Jurkat, Clone E6-1 (cell line): ENCODE measurements at regions not wholly inside any gene's neighbourhood (a gene's known extent, or its start where the extent isn't known, plus 50 kb on each side); places are given as distances from the start of the nearest gene placed in this dataset.
A peak's percentile ranks its signal among the peaks of the same experiment; 100 is the strongest.
"Not testable (repeated sequence)": the region's sequence is repeated elsewhere in the genome, so short reads cannot be mapped to it uniquely, and the experiment has no call there.

Source experiments
- DNase-seq: peaks from one replicate; pipeline ENCODE4 v3.0.0-alpha.2; 2011; ENCODE audit warnings: low read depth, low spot score
- H3K4me3 ChIP-seq: 2 replicates; pipeline ENCODE4 v1.5.1; 2011; ENCODE audit warnings: mild to moderate bottlenecking, low read length, control low read depth, moderate library complexity

- no peak for DNase-seq
- H3K4me3 ChIP-seq = no peak overlapping the region
Measured at GRCh38 chr9:25472681-25473080, 205.6 kb downstream of the TUSC1 start.

- DNase-seq = no peak
Measured at GRCh38 chr9:25472085-25472607, 206.1 kb downstream of the TUSC1 start.

GRCh38 chr9:25461416-25461815 is 216.8 kb downstream of the TUSC1 start:
- no peak overlapping the region for H3K4me3 ChIP-seq
- no peak for DNase-seq

More at GRCh38 chr9:25472085-25472607, 206.1 kb downstream of the TUSC1 start:
- H3K4me3 ChIP-seq = no peak overlapping the region

- no peak for DNase-seq
- H3K4me3 ChIP-seq = no peak overlapping the region
Measured at GRCh38 chr9:25453875-25454274, 224.4 kb downstream of the TUSC1 start.

GRCh38 chr9:25449503-25449902 is 228.7 kb downstream of the TUSC1 start:
- H3K4me3 ChIP-seq = no peak overlapping the region
- no peak for DNase-seq

- not testable (repeated sequence) for H3K4me3 ChIP-seq, DNase-seq
Measured at GRCh38 chr9:25445721-25446120, 232.5 kb downstream of the TUSC1 start.

- no peak overlapping the region for H3K4me3 ChIP-seq
- no peak for DNase-seq
Measured at GRCh38 chr9:25442526-25442925, 235.7 kb downstream of the TUSC1 start.

GRCh38 chr9:25427898-25428297 is 250.3 kb downstream of the TUSC1 start:
- no peak for DNase-seq
- H3K4me3 ChIP-seq = no peak overlapping the region

GRCh38 chr9:25427290-25427689 is 251.0 kb downstream of the TUSC1 start:
- no peak overlapping the region for H3K4me3 ChIP-seq
- DNase-seq = no peak

- no peak for DNase-seq
- no peak overlapping the region for H3K4me3 ChIP-seq
Measured at GRCh38 chr9:25421560-25421959, 256.7 kb downstream of the TUSC1 start.

GRCh38 chr9:25418974-25419373 is 259.3 kb downstream of the TUSC1 start:
- no peak for DNase-seq
- no peak overlapping the region for H3K4me3 ChIP-seq

GRCh38 chr9:25415718-25416117 is 262.5 kb downstream of the TUSC1 start:
- no peak for DNase-seq
- H3K4me3 ChIP-seq = no peak overlapping the region

GRCh38 chr9:25412646-25413045 is 265.6 kb downstream of the TUSC1 start:
- no peak for DNase-seq
- no peak overlapping the region for H3K4me3 ChIP-seq

- no peak for DNase-seq
- H3K4me3 ChIP-seq = no peak overlapping the region
Measured at GRCh38 chr9:25397746-25398145, 280.5 kb downstream of the TUSC1 start.

GRCh38 chr9:25396828-25397227 is 281.4 kb downstream of the TUSC1 start:
- no peak overlapping the region for H3K4me3 ChIP-seq
- DNase-seq = no peak

- no peak overlapping the region for H3K4me3 ChIP-seq
- DNase-seq = no peak
Measured at GRCh38 chr9:25381141-25381540, 297.1 kb downstream of the TUSC1 start.

GRCh38 chr9:25377039-25377438 is 301.2 kb downstream of the TUSC1 start:
- DNase-seq = no peak
- no peak overlapping the region for H3K4me3 ChIP-seq

- no peak for DNase-seq
Measured at GRCh38 chr9:25374281-25374680, 304.0 kb downstream of the TUSC1 start.

GRCh38 chr9:25366906-25367305 is 311.3 kb downstream of the TUSC1 start:
- H3K4me3 ChIP-seq = no peak overlapping the region
- no peak for DNase-seq

More at GRCh38 chr9:25374281-25374680, 304.0 kb downstream of the TUSC1 start:
- H3K4me3 ChIP-seq = no peak overlapping the region

GRCh38 chr9:25353783-25354182 is 324.5 kb downstream of the TUSC1 start:
- H3K4me3 ChIP-seq = no peak overlapping the region
- no peak for DNase-seq

GRCh38 chr9:25350011-25350410 is 328.2 kb downstream of the TUSC1 start:
- H3K4me3 ChIP-seq = no peak overlapping the region
- DNase-seq = peak; percentile 15

- no peak overlapping the region for H3K4me3 ChIP-seq
- DNase-seq = no peak
Measured at GRCh38 chr9:25322142-25322541, 356.1 kb downstream of the TUSC1 start.
